ENCODE measurements at regions not wholly inside any gene's neighbourhood (a gene's known extent, or its start where the extent isn't known, plus 50 kb on each side); places are given as distances from the start of the nearest gene placed in this dataset.

DNA sequence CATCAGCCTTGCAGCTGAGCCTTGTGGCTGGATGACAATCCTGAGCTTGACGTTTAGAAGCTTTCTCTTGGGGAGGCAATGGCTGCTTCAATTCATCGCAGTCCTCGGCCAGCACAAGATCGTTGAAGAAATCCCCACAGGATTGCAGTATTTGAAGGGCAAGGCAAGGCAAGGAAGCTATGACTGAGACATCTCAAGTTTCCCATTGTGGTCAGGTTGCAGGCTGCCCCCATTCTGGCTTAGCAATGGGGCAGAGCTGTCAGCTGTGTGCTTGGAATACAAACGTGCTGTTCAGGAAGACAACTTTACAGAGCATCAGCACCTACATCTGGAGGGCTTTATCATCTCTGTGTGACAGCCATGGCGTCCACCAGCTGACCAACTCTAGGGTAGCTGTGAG, 275.9 kb upstream of the TBL1XR1 start (continued):
- TF ChIP-seq KDM5A (IDR thresholded peaks at IDR 0.05; ENCODE audit: borderline replicate concordance, low read length): no peak

DNA sequence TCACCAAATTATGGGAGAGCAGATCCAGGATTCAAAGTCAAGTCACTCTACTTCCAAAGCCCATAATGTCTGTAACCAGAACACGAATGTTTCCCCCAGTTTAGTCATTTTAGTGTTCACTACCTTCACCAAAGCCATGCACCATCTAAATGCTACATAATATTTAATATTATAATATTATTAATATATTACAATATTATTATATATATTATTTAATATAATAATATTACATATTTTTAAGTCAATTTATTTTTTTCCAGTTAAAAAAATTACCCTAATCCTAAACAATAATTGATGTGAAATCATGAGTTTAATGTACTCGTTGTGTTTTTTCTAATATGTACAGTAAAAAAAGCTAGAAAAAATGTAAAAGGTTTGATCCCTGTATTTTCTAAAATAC, 276.6 kb upstream of the TBL1XR1 start:
- H2AFZ ChIP-seq (ENCODE audit: low read length): no peak overlapping the region
- H3K4me1 ChIP-seq (ENCODE audit: insufficient read depth, low read length): peaks cover 39% of the 10 kb centered on the region
- ChIA-PET POLR2A (no interaction called here), CTCF (ENCODE audit: low intra/inter-chr PET ratio, low total read pairs) (no interaction called here)
- ATAC-seq: no peak
- no peaks in the 10 kb centered on the region for H3K36me3 ChIP-seq (replicated peaks in 1 of 2; ENCODE audit: control insufficient read depth in 1 of 2, insufficient read depth in 2 of 2, low read length in 2 of 2)
- no peak overlapping the region for H3K27ac ChIP-seq (ENCODE audit: extremely low read length, insufficient read depth, low read length)
- DNase-seq (ENCODE audit: low spot score): no peak
- no peak overlapping the region for H3K9ac ChIP-seq (ENCODE audit: insufficient read depth, low read depth, low read length)
- no peaks in the 10 kb centered on the region for H3K9me3 ChIP-seq (ENCODE audit: low read length)
- H3K27me3 ChIP-seq (ENCODE audit: control insufficient read depth in 1 of 2, insufficient read depth in 2 of 2, low read length in 2 of 2): no peaks in the 10 kb centered on the region
- no peaks in the 10 kb centered on the region for H3K79me2 ChIP-seq (ENCODE audit: insufficient read depth, low read length)
- H3K4me3 ChIP-seq (replicated peaks in 1 of 3; ENCODE audit: insufficient read depth in 1 of 3, low read depth in 2 of 3, low read length in 3 of 3): no peak overlapping the region
- no peak for FAIRE-seq
- 55% methylated on average over 2 of the region's 2 CpGs for WGBS (ENCODE audit: low lambda C conversion rate)
- BruUV-seq (replicated peaks): no TSS peak
- H4K20me1 ChIP-seq (ENCODE audit: insufficient read depth, low read length): no peaks in the 10 kb centered on the region
- intact Hi-C loops (cut with micrococcal nuclease; ENCODE audit: unreplicated experiment): loop anchor here (10.0 kb wide), 1 partner anchor 419 kb away; no protein-coding TSS in a partner anchor
- no peak for TF ChIP-seq RXRB (CRISPR knock-in tag; IDR thresholded peaks at IDR 0.05; ENCODE audit: borderline replicate concordance)
- no peak for TF ChIP-seq ARID3A (IDR thresholded peaks at IDR 0.05; ENCODE audit: low read depth, low read length)
- TF ChIP-seq DRAP1 (CRISPR knock-in tag; IDR thresholded peaks at IDR 0.05): no peak
- TF ChIP-seq ZNF234 (CRISPR knock-in tag; conservative IDR thresholded peaks at IDR 0.05): no peak
- TF ChIP-seq XRCC5 (optimal IDR thresholded peaks at IDR 0.05; ENCODE audit: low read length): no peak
- TF ChIP-seq SRY (CRISPR knock-in tag; IDR thresholded peaks at IDR 0.05): no peak
- TF ChIP-seq ZNF121 (CRISPR knock-in tag; IDR thresholded peaks at IDR 0.05): no peak
- TF ChIP-seq, protein P1, sequence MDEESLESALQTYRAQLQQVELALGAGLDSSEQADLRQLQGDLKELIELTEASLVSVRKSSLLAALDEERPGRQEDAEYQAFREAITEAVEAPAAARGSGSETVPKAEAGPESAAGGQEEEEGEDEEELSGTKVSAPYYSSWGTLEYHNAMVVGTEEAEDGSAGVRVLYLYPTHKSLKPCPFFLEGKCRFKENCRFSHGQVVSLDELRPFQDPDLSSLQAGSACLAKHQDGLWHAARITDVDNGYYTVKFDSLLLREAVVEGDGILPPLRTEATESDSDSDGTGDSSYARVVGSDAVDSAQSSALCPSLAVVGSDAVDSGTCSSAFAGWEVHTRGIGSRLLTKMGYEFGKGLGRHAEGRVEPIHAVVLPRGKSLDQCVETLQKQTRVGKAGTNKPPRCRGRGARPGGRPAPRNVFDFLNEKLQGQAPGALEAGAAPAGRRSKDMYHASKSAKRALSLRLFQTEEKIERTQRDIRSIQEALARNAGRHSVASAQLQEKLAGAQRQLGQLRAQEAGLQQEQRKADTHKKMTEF (CRISPR knock-in tag; IDR thresholded peaks at IDR 0.05): no peak
- no peak for TF ChIP-seq CBX1 (IDR thresholded peaks at IDR 0.05; ENCODE audit: low read depth)
- no peak for TF ChIP-seq PAX8 (CRISPR knock-in tag; IDR thresholded peaks at IDR 0.05; ENCODE audit: borderline replicate concordance)
- H3K4me2 ChIP-seq (ENCODE audit: low read depth, low read length): no peak overlapping the region
- in situ Hi-C loops (cut with HindIII; ENCODE audit: extremely low pct_ligation_motif_present, low pct_unique_long_range_greater_than_20kb): no loop called here
